ENCODE measurements at regions not wholly inside any gene's neighbourhood (a gene's known extent, or its start where the extent isn't known, plus 50 kb on each side); places are given as distances from the start of the nearest gene placed in this dataset.
"Not testable (repeated sequence)": the region's sequence is repeated elsewhere in the genome, so short reads cannot be mapped to it uniquely, and the experiment has no call there.

- no peak for DNase-seq (ENCODE audit: low read depth in 2 of 2)
Measured at GRCh38 chr3:28948685-28949084, 332.2 kb upstream of the RBMS3 start.

- no peak for DNase-seq (ENCODE audit: low read depth in 2 of 2)
Measured at GRCh38 chr3:28949580-28949979, 331.3 kb upstream of the RBMS3 start.

- DNase-seq (ENCODE audit: low read depth in 2 of 2): no peak
Measured at GRCh38 chr3:28950614-28951013, 330.3 kb upstream of the RBMS3 start.

- no peak for DNase-seq (ENCODE audit: low read depth in 2 of 2)
Measured at GRCh38 chr3:28951772-28952556, 328.9 kb upstream of the RBMS3 start.

GRCh38 chr3:28958656-28959055, 322.2 kb upstream of the RBMS3 start:
- no peak for DNase-seq (ENCODE audit: low read depth in 2 of 2)

- no peak for DNase-seq (ENCODE audit: low read depth in 2 of 2)
Measured at GRCh38 chr3:28971156-28971555, 309.7 kb upstream of the RBMS3 start.

- no peak for DNase-seq (ENCODE audit: low read depth in 2 of 2)
Measured at GRCh38 chr3:28972921-28973320, 307.9 kb upstream of the RBMS3 start.

- DNase-seq (ENCODE audit: low read depth in 2 of 2): no peak
Measured at GRCh38 chr3:28973609-28974008, 307.3 kb upstream of the RBMS3 start.

GRCh38 chr3:28978092-28978491, 302.8 kb upstream of the RBMS3 start:
- DNase-seq (ENCODE audit: low read depth in 2 of 2): no peak

- no peak for DNase-seq (ENCODE audit: low read depth in 2 of 2)
Measured at GRCh38 chr3:28980131-28980530, 300.7 kb upstream of the RBMS3 start.

- DNase-seq (ENCODE audit: low read depth in 2 of 2): no peak
Measured at GRCh38 chr3:28980631-28981030, 300.2 kb upstream of the RBMS3 start.

GRCh38 chr3:28982906-28983305, 298.0 kb upstream of the RBMS3 start:
- DNase-seq (ENCODE audit: low read depth in 2 of 2): no peak

- no peak for DNase-seq (ENCODE audit: low read depth in 2 of 2)
Measured at GRCh38 chr3:28986922-28987321, 293.9 kb upstream of the RBMS3 start.

- no peak for DNase-seq (ENCODE audit: low read depth in 2 of 2)
Measured at GRCh38 chr3:28989646-28990089, 291.2 kb upstream of the RBMS3 start.

- no peak for DNase-seq (ENCODE audit: low read depth in 2 of 2)
Measured at GRCh38 chr3:28994161-28994905, 286.5 kb upstream of the RBMS3 start.

GRCh38 chr3:29004885-29005599, 275.8 kb upstream of the RBMS3 start:
- DNase-seq (ENCODE audit: low read depth in 2 of 2): no peak

- DNase-seq (ENCODE audit: low read depth in 2 of 2): no peak
Measured at GRCh38 chr3:29005862-29006261, 275.0 kb upstream of the RBMS3 start.

- DNase-seq (ENCODE audit: low read depth in 2 of 2): no peak
Measured at GRCh38 chr3:29011441-29011840, 269.4 kb upstream of the RBMS3 start.

GRCh38 chr3:29011966-29012365, 268.9 kb upstream of the RBMS3 start:
- DNase-seq (ENCODE audit: low read depth in 2 of 2): no peak

- no peak for DNase-seq (ENCODE audit: low read depth in 2 of 2)
Measured at GRCh38 chr3:29022976-29023375, 257.9 kb upstream of the RBMS3 start.

- DNase-seq (ENCODE audit: low read depth in 2 of 2): no peak
Measured at GRCh38 chr3:29026286-29026685, 254.6 kb upstream of the RBMS3 start.

GRCh38 chr3:29026959-29027358, 253.9 kb upstream of the RBMS3 start:
- no peak for DNase-seq (ENCODE audit: low read depth in 2 of 2)

GRCh38 chr3:29031175-29031574, 249.7 kb upstream of the RBMS3 start:
- DNase-seq (ENCODE audit: low read depth in 2 of 2): not testable (repeated sequence)
